CD14-positive monocyte (primary cell): ENCODE measurements at regions not wholly inside any gene's neighbourhood (a gene's known extent, or its start where the extent isn't known, plus 50 kb on each side); places are given as distances from the start of the nearest gene placed in this dataset.
"Not testable (repeated sequence)": the region's sequence is repeated elsewhere in the genome, so short reads cannot be mapped to it uniquely, and the experiment has no call there.

Source experiments
- DNase-seq, 3 donors: peaks; one replicate each; pipeline ENCODE4 v3.0.0-alpha.2; 2011 to 2022
- H2AFZ ChIP-seq: 2 replicates; pipeline ENCODE4 v1.6.0; 2012; ENCODE audit warnings: mild to moderate bottlenecking, low read depth, low read length, inconsistent platforms; ENCODE audit not compliant: insufficient read depth, poor library complexity, severe bottlenecking
- H3K27ac ChIP-seq, 2 donors: 1 replicate in 1 of 2; 2 replicates in 1 of 2; pipeline ENCODE4 v1.5.1; 2012 to 2013; ENCODE audit warnings: low read length in 2 of 2, control low read depth in 1 of 2, inconsistent platforms in 1 of 2, low read depth in 1 of 2, mild to moderate bottlenecking in 1 of 2
- H3K27me3 ChIP-seq, 2 donors: one replicate each; pipeline versions ENCODE4 v1.6.0 to v1.6.1; 2011 to 2013; ENCODE audit warnings: low read length in 2 of 2; ENCODE audit not compliant: control insufficient read depth in 2 of 2, insufficient read depth in 2 of 2
- H3K36me3 ChIP-seq, 2 donors: replicated peaks in 1 of 2; 1 replicate in 1 of 2; 2 replicates in 1 of 2; pipeline versions ENCODE4 v1.5.1 to v1.6.1; 2012 to 2013; ENCODE audit warnings: low read length in 2 of 2, control low read depth in 1 of 2, inconsistent platforms in 1 of 2, mild to moderate bottlenecking in 1 of 2; ENCODE audit not compliant: insufficient read depth in 2 of 2, control insufficient read depth in 1 of 2
- H3K4me1 ChIP-seq, 2 donors: 1 replicate in 1 of 2; 2 replicates in 1 of 2; pipeline versions ENCODE4 v1.5.1 to v1.6.1; 2012 to 2013; ENCODE audit warnings: low read length in 2 of 2, control low read depth in 1 of 2, inconsistent platforms in 1 of 2, mild to moderate bottlenecking in 1 of 2, moderate library complexity in 1 of 2; ENCODE audit not compliant: insufficient read depth in 2 of 2, control insufficient read depth in 1 of 2
- H3K4me2 ChIP-seq: replicated peaks from 2 replicates; pipeline ENCODE3; 2012; ENCODE audit warnings: low read length, moderate library complexity, mild to moderate bottlenecking; ENCODE audit not compliant: poor library complexity, severe bottlenecking; ENCODE audit errors: extremely low read depth
- H3K4me3 ChIP-seq, 3 experiments: fragments of 200-600 bp in 1 of 3; sonication (generic) in 1 of 3; replicated peaks in 1 of 3; 1 replicate in 2 of 3; 2 replicates in 1 of 3; pipeline ENCODE4 v1.5.1; 2011 to 2013; ENCODE audit warnings: low read length in 3 of 3, mild to moderate bottlenecking in 3 of 3, control low read depth in 2 of 3, low read depth in 2 of 3, inconsistent platforms in 1 of 3, moderate library complexity in 1 of 3
- H3K79me2 ChIP-seq: 2 replicates; pipeline ENCODE4 v1.6.0; 2012; ENCODE audit warnings: mild to moderate bottlenecking, control low read depth, inconsistent platforms, low read length, moderate library complexity; ENCODE audit not compliant: insufficient read depth
- H3K9ac ChIP-seq: 2 replicates; pipeline ENCODE4 v1.6.0; 2017; ENCODE audit warnings: low read length, mild to moderate bottlenecking; ENCODE audit not compliant: insufficient read depth, poor library complexity, severe bottlenecking
- H3K9me3 ChIP-seq, 2 donors: replicated peaks in 1 of 2; 1 replicate in 1 of 2; 2 replicates in 1 of 2; pipeline versions ENCODE4 v1.5.1 to v1.6.1; 2012 to 2013; ENCODE audit warnings: low read length in 2 of 2, control low read depth in 1 of 2; ENCODE audit not compliant: control insufficient read depth in 1 of 2, insufficient read depth in 1 of 2
- H4K20me1 ChIP-seq: 2 replicates; pipeline ENCODE4 v1.6.0; 2012; ENCODE audit warnings: mild to moderate bottlenecking, low read length, control low read depth, moderate library complexity; ENCODE audit not compliant: insufficient read depth
- H3K27ac Mint-ChIP-seq, 7 donors: one replicate each; pipeline ENCODE4 v1.8.0; 2020; ENCODE audit warnings: mild to moderate bottlenecking in 7 of 7, mixed read lengths in 7 of 7, moderate library complexity in 6 of 7, inconsistent platforms in 2 of 7
- H3K27me3 Mint-ChIP-seq, 3 donors: one replicate each; pipeline ENCODE4 v1.8.0; 2021 to 2022; ENCODE audit warnings: low read depth in 3 of 3, mild to moderate bottlenecking in 3 of 3, mixed read lengths in 3 of 3, moderate library complexity in 3 of 3, inconsistent platforms in 1 of 3
- H3K36me3 Mint-ChIP-seq, 2 donors: one replicate each; pipeline ENCODE4 v1.8.0; 2020; ENCODE audit warnings: mixed read lengths in 2 of 2, inconsistent platforms in 1 of 2, mild to moderate bottlenecking in 1 of 2
- H3K4me1 Mint-ChIP-seq: one replicate; pipeline ENCODE4 v1.8.0; 2020; ENCODE audit warnings: mild to moderate bottlenecking, mixed read lengths
- H3K4me3 Mint-ChIP-seq, 2 donors: one replicate each; pipeline ENCODE4 v1.8.0; 2020; ENCODE audit warnings: mild to moderate bottlenecking in 2 of 2, mixed read lengths in 2 of 2, moderate library complexity in 1 of 2
- H3K9me3 Mint-ChIP-seq, 7 donors: one replicate each; pipeline ENCODE4 v1.8.0; 2020 to 2022; ENCODE audit warnings: mixed read lengths in 7 of 7, mild to moderate bottlenecking in 6 of 7, moderate library complexity in 6 of 7, inconsistent platforms in 2 of 7
- CTCF ChIP-seq: fragments of 200-600 bp; IDR thresholded peaks from one replicate; pipeline ENCODE4 v1.8.0; 2022; ENCODE audit warnings: antibody characterized with exemption, mild to moderate bottlenecking
- WGBS: methylation state at CpG from one replicate; pipeline ENCODE4 v1.1.5; 2013; ENCODE audit warnings: missing lambda C conversion rate; ENCODE audit not compliant: insufficient coverage; 5-methylcytosine and 5-hydroxymethylcytosine counted together
- intact Hi-C, 2 donors: fragments of 100-400 bp; cut with micrococcal nuclease; formaldehyde crosslinking; loops; one replicate each; pipeline versions ENCODE4 v1.15.0 to v1.15.1; 2023

DNA sequence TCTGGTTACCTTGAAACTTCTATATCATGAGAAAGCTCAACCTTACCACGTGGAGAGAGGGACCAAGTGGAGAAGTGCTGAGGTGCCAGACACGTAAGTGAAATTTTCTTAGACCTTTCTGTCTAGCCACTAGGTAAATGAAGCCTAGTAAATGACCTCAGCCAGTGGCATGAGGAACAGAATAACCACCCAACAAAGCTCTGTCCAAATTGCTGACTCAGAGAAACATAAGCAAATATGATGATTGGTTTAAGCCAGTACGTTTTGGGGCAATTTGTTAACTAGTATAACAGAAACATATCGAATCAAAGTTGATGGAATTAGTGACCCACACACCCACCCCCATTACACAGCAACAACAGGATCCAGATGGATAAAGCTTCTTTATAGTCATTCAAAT, 75.2 kb upstream of the MAX start:
- H4K20me1 ChIP-seq: no peaks in the 10 kb centered on the region
- Mint-ChIP-seq H3K36me3 (no peaks in the 10 kb centered on the region), H3K27me3 (peaks cover 0 to 6% (median 2%) of the 10 kb centered on the region in 3 donors), H3K9me3 (peaks cover 6 to 15% (median 10%) of the 10 kb centered on the region in 7 donors), H3K27ac (no peak overlapping the region), H3K4me1 (no peaks in the 10 kb centered on the region), H3K4me3 (no peak overlapping the region)
- H3K27ac ChIP-seq: no peak overlapping the region
- no peaks in the 10 kb centered on the region for H3K4me1 ChIP-seq
- no peak for DNase-seq
- intact Hi-C loops: loop anchor here in 1 of 2 donors (5.0 kb wide), 1 partner anchor 40 kb away; no protein-coding TSS in a partner anchor
- no peaks in the 10 kb centered on the region for H3K36me3 ChIP-seq
- H3K27me3 ChIP-seq: no peaks in the 10 kb centered on the region
- no peak overlapping the region for H3K4me2 ChIP-seq
- H3K9me3 ChIP-seq: peaks cover 9 to 12% of the 10 kb centered on the region in 2 donors
- H2AFZ ChIP-seq: no peak overlapping the region
- no peak overlapping the region for H3K9ac ChIP-seq
- H3K4me3 ChIP-seq: no peak overlapping the region
- TF ChIP-seq CTCF: no peak
- WGBS: no CpG with 5 or more reads among the region's 4 CpGs
- H3K79me2 ChIP-seq: no peaks in the 10 kb centered on the region

- H3K4me3 ChIP-seq, H4K20me1 ChIP-seq, H3K4me1 ChIP-seq, H3K4me1 Mint-ChIP-seq, H3K27me3 Mint-ChIP-seq, H3K79me2 ChIP-seq, H3K27me3 ChIP-seq, DNase-seq, H2AFZ ChIP-seq, H3K4me2 ChIP-seq, H3K27ac ChIP-seq, H3K36me3 ChIP-seq, H3K36me3 Mint-ChIP-seq, H3K27ac Mint-ChIP-seq, H3K9ac ChIP-seq: not testable (repeated sequence)
- intact Hi-C loops: loop anchor here in 1 of 2 donors (5.0 kb wide), 1 partner anchor 38 kb away; no protein-coding TSS in a partner anchor
- Mint-ChIP-seq H3K4me3 (peak overlapping the region in 1 of 2 donors; percentile 17), H3K9me3 (peaks cover 8 to 17% (median 12%) of the 10 kb centered on the region in 7 donors)
- WGBS: no CpG with 5 or more reads among the region's 4 CpGs
- H3K9me3 ChIP-seq: peaks cover 10 to 14% of the 10 kb centered on the region in 2 donors
These were observed 76.9 kb upstream of the MAX start for GRCh38 chr14:65179231-65179630.
